D721Med (cell line): ENCODE measurements at regions not wholly inside any gene's neighbourhood (a gene's known extent, or its start where the extent isn't known, plus 50 kb on each side); places are given as distances from the start of the nearest gene placed in this dataset.

Source experiments
- DNase-seq: peaks from one replicate; pipeline ENCODE4 v3.0.0; 2011; ENCODE audit warnings: low spot score; ENCODE audit not compliant: insufficient read length
- FAIRE-seq: peaks from 2 replicates; lab custom pipeline; 2011; peaks lifted over from hg19 to GRCh38; lab: Jason Lieb, UNC
- CTCF ChIP-seq: IDR thresholded peaks from 2 replicates; pipeline ENCODE4 v1.5.1; 2012; ENCODE audit warnings: mild to moderate bottlenecking, control low read depth; ENCODE audit not compliant: insufficient read depth; ENCODE audit errors: missing control alignments

GRCh38 chr2:126507425-126507911 lies 148.5 kb upstream of the GYPC start:
- DNase-seq (no peak), FAIRE-seq (no peak)
- no peak for TF ChIP-seq CTCF

- no peak for TF ChIP-seq CTCF
- DNase-seq = no peak
- FAIRE-seq = no peak
Observed at GRCh38 chr2:126510356-126510755, 145.6 kb upstream of the GYPC start.

DNA sequence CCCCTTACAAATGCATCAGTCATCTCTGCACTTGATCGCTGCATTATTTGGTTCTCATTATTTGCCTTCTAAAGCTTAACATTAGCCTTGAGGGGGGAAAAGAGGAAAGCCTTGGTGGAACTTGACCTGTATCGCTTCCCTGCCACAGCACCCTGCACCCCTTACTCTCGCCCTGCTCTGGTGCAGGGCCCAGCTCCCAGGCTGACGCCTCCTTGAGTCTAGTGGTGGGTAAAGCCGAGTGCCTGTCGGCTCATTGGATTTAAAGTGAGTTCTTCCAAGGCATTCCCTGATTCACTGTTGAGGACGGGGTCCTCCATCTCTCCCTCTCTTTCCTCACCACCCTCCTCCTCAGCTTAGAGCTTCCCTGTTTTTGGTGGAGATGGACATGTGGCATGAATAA lies 145.0 kb upstream of the GYPC start:
- FAIRE-seq (no peak), DNase-seq (no peak)
- no peak for TF ChIP-seq CTCF

DNA sequence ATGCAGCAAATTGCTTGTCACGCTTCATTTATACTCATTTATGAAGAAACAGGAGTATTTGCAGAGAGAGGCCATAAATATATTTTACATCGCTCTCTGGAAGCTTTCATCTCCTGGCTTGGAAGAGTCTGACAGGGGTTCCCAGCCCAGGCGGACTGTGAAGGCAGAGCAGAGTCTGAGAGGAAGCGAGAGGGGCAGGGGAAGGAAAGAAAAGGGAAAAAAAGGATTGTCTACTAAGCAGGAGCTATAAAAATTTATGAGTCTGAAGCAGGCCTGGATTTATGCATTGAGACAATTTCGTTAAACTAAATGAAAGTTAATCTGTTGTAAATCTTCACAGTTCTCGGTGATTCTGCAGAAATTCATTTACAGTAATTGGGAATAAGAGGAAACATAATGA lies 143.9 kb upstream of the GYPC start:
- FAIRE-seq = no peak
- no peak for DNase-seq
- no peak for TF ChIP-seq CTCF

- TF ChIP-seq CTCF = no peak
- no peak for DNase-seq
- FAIRE-seq = no peak
Observed at GRCh38 chr2:126513033-126513432, 142.9 kb upstream of the GYPC start.

GRCh38 chr2:126515471-126515870 lies 140.5 kb upstream of the GYPC start:
- no peak for FAIRE-seq
- no peak for DNase-seq
- no peak for TF ChIP-seq CTCF

- TF ChIP-seq CTCF = no peak
- no peak for FAIRE-seq
- no peak for DNase-seq
Observed at GRCh38 chr2:126518196-126518595, 137.8 kb upstream of the GYPC start.
